OCI-LY3 (cell line): ENCODE measurements at regions not wholly inside any gene's neighbourhood (a gene's known extent, or its start where the extent isn't known, plus 50 kb on each side); places are given as distances from the start of the nearest gene placed in this dataset.

Experiments
- H2AFZ ChIP-seq: fragments of 200-600, 300-600 bp; shearing (Covaris generic); 2 replicates; pipeline ENCODE4 v1.6.0; 2014; ENCODE audit warnings: antibody characterized with exemption, low read depth, low read length
- H3K27ac ChIP-seq: fragments of 200-600, 300-600 bp; sonication (generic); 2 replicates; pipeline ENCODE4 v1.5.1; 2014; ENCODE audit warnings: mild to moderate bottlenecking, low read length, moderate library complexity, mixed read lengths
- H3K27me3 ChIP-seq: fragments of 200-600, 300-600 bp; sonication (generic); 2 replicates; pipeline ENCODE4 v1.6.1; 2014; ENCODE audit warnings: low read depth, low read length, mixed read lengths
- H3K36me3 ChIP-seq: fragments of 200-600, 300-600 bp; sonication (generic); replicated peaks from 2 replicates; pipeline ENCODE3; 2014; ENCODE audit warnings: low read depth, low read length, mixed read lengths
- H3K4me1 ChIP-seq: fragments of 300-600, 200-600 bp; sonication (generic); 2 replicates; pipeline ENCODE4 v1.6.1; 2014; ENCODE audit warnings: low read length, mixed read lengths
- H3K4me2 ChIP-seq: fragments of 200-600, 300-600 bp; sonication (generic); 2 replicates; pipeline ENCODE4 v1.6.1; 2014; ENCODE audit warnings: low read length, mixed read lengths
- H3K4me3 ChIP-seq: fragments of 300-600, 200-600 bp; sonication (generic); 2 replicates; pipeline ENCODE4 v1.5.1; 2014; ENCODE audit warnings: antibody characterized with exemption, mild to moderate bottlenecking, low read length, moderate library complexity
- H3K79me2 ChIP-seq: fragments of 300-600, 200-600 bp; shearing (Covaris generic); 2 replicates; pipeline ENCODE4 v1.6.1; 2014; ENCODE audit warnings: mild to moderate bottlenecking, low read length, mixed read lengths
- H3K9ac ChIP-seq: fragments of 300-600, 200-600 bp; shearing (Covaris generic); 2 replicates; pipeline ENCODE4 v1.6.0; 2014; ENCODE audit warnings: mild to moderate bottlenecking, low read length, moderate library complexity
- H3K9me3 ChIP-seq: fragments of 200-600, 300-600 bp; shearing (Covaris generic); 2 replicates; pipeline ENCODE4 v1.6.1; 2014; ENCODE audit warnings: low read length, mixed read lengths; ENCODE audit not compliant: insufficient read depth
- H4K20me1 ChIP-seq: fragments of 200-600, 300-600 bp; sonication (generic); 2 replicates; pipeline ENCODE4 v1.6.1; 2016; ENCODE audit warnings: low read length, mixed read lengths; ENCODE audit not compliant: insufficient read depth
- EZH2phosphoT487 ChIP-seq: fragments of 200-600 bp; shearing (Covaris generic); IDR thresholded peaks from 2 replicates; pipeline ENCODE4 v1.6.1; 2018; ENCODE audit warnings: antibody characterized with exemption, mixed run types, low read depth
- TF ChIP-seq, protein P1 (sequence below): fragments of 200-600, 300-600 bp; sonication (generic); IDR thresholded peaks from 2 replicates; pipeline ENCODE4 v1.5.1; 2014; ENCODE audit warnings: antibody characterized with exemption, low read length, low read depth

DNA sequence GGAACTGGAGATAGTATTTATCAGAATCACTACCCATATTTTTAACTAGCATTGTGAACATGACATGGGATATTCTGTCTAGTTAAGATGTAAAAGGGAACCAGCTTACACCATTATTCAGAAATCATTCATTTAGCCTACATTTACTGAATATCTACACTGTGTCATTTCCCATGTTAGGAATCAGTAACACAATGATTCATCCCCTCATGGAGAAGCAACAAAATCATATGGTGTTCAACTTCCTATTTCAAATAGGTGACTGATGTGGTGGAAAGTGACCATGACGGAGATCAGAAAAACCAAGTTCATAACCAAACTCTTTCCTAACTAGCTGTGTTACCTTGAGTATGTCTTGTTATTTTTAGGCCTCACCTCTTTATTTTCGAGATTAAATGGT, 550.0 kb upstream of the TUSC1 start:
- H4K20me1 ChIP-seq = no peaks in the 10 kb centered on the region
- H3K79me2 ChIP-seq = no peaks in the 10 kb centered on the region
- no peaks in the 10 kb centered on the region for H3K9me3 ChIP-seq
- H3K4me2 ChIP-seq = no peak overlapping the region
- H3K27ac ChIP-seq = no peak overlapping the region
- no peak overlapping the region for H3K4me3 ChIP-seq
- no peaks in the 10 kb centered on the region for H3K27me3 ChIP-seq
- no peak for TF ChIP-seq EZH2phosphoT487
- TF ChIP-seq, protein P1, sequence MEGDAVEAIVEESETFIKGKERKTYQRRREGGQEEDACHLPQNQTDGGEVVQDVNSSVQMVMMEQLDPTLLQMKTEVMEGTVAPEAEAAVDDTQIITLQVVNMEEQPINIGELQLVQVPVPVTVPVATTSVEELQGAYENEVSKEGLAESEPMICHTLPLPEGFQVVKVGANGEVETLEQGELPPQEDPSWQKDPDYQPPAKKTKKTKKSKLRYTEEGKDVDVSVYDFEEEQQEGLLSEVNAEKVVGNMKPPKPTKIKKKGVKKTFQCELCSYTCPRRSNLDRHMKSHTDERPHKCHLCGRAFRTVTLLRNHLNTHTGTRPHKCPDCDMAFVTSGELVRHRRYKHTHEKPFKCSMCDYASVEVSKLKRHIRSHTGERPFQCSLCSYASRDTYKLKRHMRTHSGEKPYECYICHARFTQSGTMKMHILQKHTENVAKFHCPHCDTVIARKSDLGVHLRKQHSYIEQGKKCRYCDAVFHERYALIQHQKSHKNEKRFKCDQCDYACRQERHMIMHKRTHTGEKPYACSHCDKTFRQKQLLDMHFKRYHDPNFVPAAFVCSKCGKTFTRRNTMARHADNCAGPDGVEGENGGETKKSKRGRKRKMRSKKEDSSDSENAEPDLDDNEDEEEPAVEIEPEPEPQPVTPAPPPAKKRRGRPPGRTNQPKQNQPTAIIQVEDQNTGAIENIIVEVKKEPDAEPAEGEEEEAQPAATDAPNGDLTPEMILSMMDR = no peak
- H2AFZ ChIP-seq = no peak overlapping the region
- H3K4me1 ChIP-seq = no peaks in the 10 kb centered on the region
- H3K36me3 ChIP-seq = no peaks in the 10 kb centered on the region
- H3K9ac ChIP-seq = no peak overlapping the region

DNA sequence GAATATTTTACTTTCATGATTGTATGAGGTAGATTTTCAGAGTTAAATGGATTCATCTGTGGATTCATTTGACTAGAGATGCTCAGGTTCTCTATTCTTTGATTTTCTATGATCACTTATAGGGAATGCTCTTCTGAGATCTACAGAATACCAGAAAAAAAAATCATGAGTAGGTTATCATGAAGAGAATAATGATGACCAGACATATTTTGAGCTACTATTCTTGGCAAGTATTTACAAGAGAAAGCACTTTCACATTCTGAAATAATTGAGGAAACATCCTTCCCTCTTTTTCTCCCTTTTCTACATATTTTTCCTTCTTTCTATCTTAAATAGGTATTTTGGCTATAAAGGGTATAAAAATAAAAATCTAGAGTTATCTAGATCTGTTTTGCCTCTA, 543.0 kb upstream of the TUSC1 start:
- Histone ChIP-seq H3K4me3 (no peak overlapping the region), H2AFZ (no peak overlapping the region)

DNA sequence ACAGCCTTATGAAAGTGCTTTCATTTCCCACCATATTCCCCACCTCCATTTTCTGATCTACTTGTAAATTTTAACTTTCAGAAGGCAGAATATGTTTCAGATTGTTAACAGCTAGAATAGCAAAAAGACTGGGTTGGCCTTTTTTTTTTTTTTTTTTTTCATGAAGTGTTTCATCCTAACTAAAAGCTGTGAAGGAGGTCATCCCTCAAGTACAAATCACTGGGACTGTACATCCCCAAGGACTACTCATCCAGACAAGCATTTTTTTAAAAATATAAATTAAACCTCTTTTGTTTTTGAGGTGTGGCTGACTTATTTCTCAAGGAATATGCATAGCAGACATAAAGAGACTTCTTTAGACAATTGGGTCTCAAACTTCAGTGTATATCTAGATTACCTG, 542.1 kb upstream of the TUSC1 start:
- H3K4me3 ChIP-seq = no peak overlapping the region
- H3K9ac ChIP-seq = no peak overlapping the region
- H2AFZ ChIP-seq = no peak overlapping the region
- no peaks in the 10 kb centered on the region for H4K20me1 ChIP-seq
- H3K4me2 ChIP-seq = no peak overlapping the region
- H3K36me3 ChIP-seq = no peaks in the 10 kb centered on the region
- TF ChIP-seq, protein P1 = no peak
- TF ChIP-seq EZH2phosphoT487 = no peak
- no peak overlapping the region for H3K27ac ChIP-seq
- no peaks in the 10 kb centered on the region for H3K4me1 ChIP-seq
- H3K79me2 ChIP-seq = no peaks in the 10 kb centered on the region
- H3K27me3 ChIP-seq = no peaks in the 10 kb centered on the region
- no peaks in the 10 kb centered on the region for H3K9me3 ChIP-seq

More for the DNA sequence above, 543.0 kb upstream of the TUSC1 start:
- H3K36me3 ChIP-seq = no peaks in the 10 kb centered on the region
- no peaks in the 10 kb centered on the region for H3K27me3 ChIP-seq
- H3K9me3 ChIP-seq = no peaks in the 10 kb centered on the region
- H3K9ac ChIP-seq = no peak overlapping the region
- no peaks in the 10 kb centered on the region for H3K4me1 ChIP-seq
- no peaks in the 10 kb centered on the region for H3K79me2 ChIP-seq
- H4K20me1 ChIP-seq = no peaks in the 10 kb centered on the region
- no peak overlapping the region for H3K4me2 ChIP-seq
- TF ChIP-seq, protein P1 = no peak
- TF ChIP-seq EZH2phosphoT487 = no peak
- no peak overlapping the region for H3K27ac ChIP-seq

DNA sequence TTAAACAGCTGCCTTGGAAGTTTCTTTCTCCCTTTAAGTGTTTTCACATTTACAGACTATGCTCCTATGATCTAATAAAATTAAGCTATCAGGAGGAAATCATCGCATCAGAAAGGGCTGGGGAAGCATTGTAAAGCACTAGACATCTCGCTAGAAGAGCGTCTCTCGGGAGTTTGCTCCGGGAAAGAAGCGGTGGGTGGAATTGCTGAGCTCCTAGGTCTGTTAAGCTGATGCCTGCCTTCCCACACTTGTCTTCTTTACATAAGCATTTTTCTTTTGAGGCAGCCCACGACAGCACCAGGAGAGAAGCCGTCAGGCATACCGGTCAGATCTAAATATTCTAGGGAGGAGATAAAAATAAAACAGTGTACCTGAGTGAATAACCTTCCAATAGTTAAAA, 541.7 kb upstream of the TUSC1 start:
- H3K27me3 ChIP-seq = no peaks in the 10 kb centered on the region
- no peaks in the 10 kb centered on the region for H3K79me2 ChIP-seq
- H2AFZ ChIP-seq = no peak overlapping the region
- H3K9ac ChIP-seq = no peak overlapping the region
- no peak for TF ChIP-seq EZH2phosphoT487
- TF ChIP-seq, protein P1 = no peak
- no peaks in the 10 kb centered on the region for H3K36me3 ChIP-seq
- no peak overlapping the region for H3K4me2 ChIP-seq
- H3K4me3 ChIP-seq = no peak overlapping the region
- H3K4me1 ChIP-seq = no peaks in the 10 kb centered on the region
- no peaks in the 10 kb centered on the region for H4K20me1 ChIP-seq
- no peak overlapping the region for H3K27ac ChIP-seq
- H3K9me3 ChIP-seq = no peaks in the 10 kb centered on the region
